Parathyroid adenoma (tissue), 2 donors: ENCODE measurements at regions not wholly inside any gene's neighbourhood (a gene's known extent, or its start where the extent isn't known, plus 50 kb on each side); places are given as distances from the start of the nearest gene placed in this dataset.

Source experiments
- H2AFZ ChIP-seq: fragments of 300-600 bp; sonication (generic); one replicate; pipeline ENCODE4 v1.7.0; 2017; ENCODE audit warnings: antibody characterized with exemption, mild to moderate bottlenecking
- H3K27ac ChIP-seq: fragments of 300-600 bp; sonication (generic); one replicate; pipeline ENCODE4 v1.7.0; 2017
- H3K27me3 ChIP-seq: fragments of 300-600 bp; sonication (generic); one replicate; pipeline ENCODE4 v1.7.0; 2017; ENCODE audit warnings: low read length; ENCODE audit not compliant: control insufficient read depth, insufficient read depth
- H3K36me3 ChIP-seq: fragments of 300-600 bp; sonication (generic); one replicate; pipeline ENCODE4 v1.7.0; 2017; ENCODE audit warnings: low read length; ENCODE audit not compliant: control insufficient read depth, insufficient read depth
- H3K4me1 ChIP-seq: fragments of 300-600 bp; sonication (generic); one replicate; pipeline ENCODE4 v1.7.0; 2017; ENCODE audit warnings: control low read depth
- H3K4me2 ChIP-seq: fragments of 300-600 bp; sonication (generic); one replicate; pipeline ENCODE4 v1.7.0; 2017; ENCODE audit warnings: low read length
- H3K4me3 ChIP-seq: fragments of 300-600 bp; sonication (generic); one replicate; pipeline ENCODE4 v1.7.0; 2017; ENCODE audit warnings: low read depth, low read length
- H3K79me2 ChIP-seq: fragments of 300-600 bp; sonication (generic); one replicate; pipeline ENCODE4 v1.7.0; 2017; ENCODE audit warnings: control low read depth
- H3K9ac ChIP-seq: fragments of 300-600 bp; sonication (generic); one replicate; pipeline ENCODE4 v1.7.0; 2017; ENCODE audit warnings: mild to moderate bottlenecking
- H3K9me3 ChIP-seq: fragments of 300-600 bp; sonication (generic); one replicate; pipeline ENCODE4 v1.7.0; 2017; ENCODE audit warnings: low read length; ENCODE audit not compliant: control insufficient read depth
- TF ChIP-seq, protein P1 (sequence below): fragments of 300-600 bp; sonication (generic); IDR thresholded peaks from one replicate; pipeline ENCODE4 v1.7.0; 2017; ENCODE audit warnings: antibody characterized with exemption, mild to moderate bottlenecking
- donor health status: primary hyperparathyroidism.

DNA sequence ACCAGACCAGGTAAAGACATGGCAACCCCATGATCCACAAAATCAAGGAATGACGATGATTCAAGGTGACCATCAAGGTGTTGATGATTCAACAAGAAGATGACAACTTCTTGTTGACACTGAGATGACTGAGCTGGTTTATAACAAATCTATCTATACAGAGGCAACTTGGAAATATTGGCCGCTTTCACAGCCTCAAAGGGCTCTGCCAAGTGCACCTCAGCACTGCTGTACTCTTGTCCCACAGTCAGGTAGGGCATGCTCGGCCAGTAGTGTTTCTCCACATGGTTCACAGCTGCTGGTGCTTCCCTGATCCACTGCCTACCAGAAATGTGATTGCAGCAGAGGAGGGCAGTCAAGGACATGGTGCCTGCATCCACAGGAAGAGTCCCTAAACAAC is 125.2 kb upstream of the SYT6 start:
- H3K27me3 ChIP-seq: no peaks in the 10 kb centered on the region
- H3K79me2 ChIP-seq: no peaks in the 10 kb centered on the region
- no peak overlapping the region for H3K4me3 ChIP-seq
- no peaks in the 10 kb centered on the region for H3K9me3 ChIP-seq
- no peak overlapping the region for H3K27ac ChIP-seq
- no peak overlapping the region for H3K9ac ChIP-seq
- TF ChIP-seq, protein P1, sequence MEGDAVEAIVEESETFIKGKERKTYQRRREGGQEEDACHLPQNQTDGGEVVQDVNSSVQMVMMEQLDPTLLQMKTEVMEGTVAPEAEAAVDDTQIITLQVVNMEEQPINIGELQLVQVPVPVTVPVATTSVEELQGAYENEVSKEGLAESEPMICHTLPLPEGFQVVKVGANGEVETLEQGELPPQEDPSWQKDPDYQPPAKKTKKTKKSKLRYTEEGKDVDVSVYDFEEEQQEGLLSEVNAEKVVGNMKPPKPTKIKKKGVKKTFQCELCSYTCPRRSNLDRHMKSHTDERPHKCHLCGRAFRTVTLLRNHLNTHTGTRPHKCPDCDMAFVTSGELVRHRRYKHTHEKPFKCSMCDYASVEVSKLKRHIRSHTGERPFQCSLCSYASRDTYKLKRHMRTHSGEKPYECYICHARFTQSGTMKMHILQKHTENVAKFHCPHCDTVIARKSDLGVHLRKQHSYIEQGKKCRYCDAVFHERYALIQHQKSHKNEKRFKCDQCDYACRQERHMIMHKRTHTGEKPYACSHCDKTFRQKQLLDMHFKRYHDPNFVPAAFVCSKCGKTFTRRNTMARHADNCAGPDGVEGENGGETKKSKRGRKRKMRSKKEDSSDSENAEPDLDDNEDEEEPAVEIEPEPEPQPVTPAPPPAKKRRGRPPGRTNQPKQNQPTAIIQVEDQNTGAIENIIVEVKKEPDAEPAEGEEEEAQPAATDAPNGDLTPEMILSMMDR: no peak
- no peak overlapping the region for H2AFZ ChIP-seq
- no peaks in the 10 kb centered on the region for H3K4me1 ChIP-seq
- H3K4me2 ChIP-seq: no peak overlapping the region
- H3K36me3 ChIP-seq: no peaks in the 10 kb centered on the region

DNA sequence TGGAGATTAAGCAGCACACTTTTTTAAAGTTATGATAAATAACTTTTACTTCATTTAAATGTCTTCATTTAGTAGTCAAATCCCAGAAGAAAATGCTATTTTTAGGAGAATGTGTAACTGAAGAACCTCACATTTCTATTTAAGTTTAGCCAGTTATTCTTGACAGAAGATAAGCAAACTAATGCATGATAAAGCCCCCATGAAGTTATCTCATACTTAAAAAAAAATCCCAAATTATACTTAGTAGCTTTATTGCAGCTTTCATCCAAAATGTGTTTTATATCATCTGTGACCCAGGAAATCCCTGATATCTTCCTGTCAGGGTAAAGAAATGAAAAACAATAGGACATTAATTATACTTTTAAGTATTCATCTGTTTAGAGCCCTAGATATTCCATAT is 124.8 kb upstream of the SYT6 start:
- Histone ChIP-seq H3K79me2 (no peaks in the 10 kb centered on the region), H2AFZ (no peak overlapping the region), H3K36me3 (no peaks in the 10 kb centered on the region), H3K9ac (no peak overlapping the region), H3K27me3 (no peaks in the 10 kb centered on the region), H3K27ac (no peak overlapping the region), H3K9me3 (no peaks in the 10 kb centered on the region), H3K4me2 (no peak overlapping the region), H3K4me1 (no peaks in the 10 kb centered on the region), H3K4me3 (no peak overlapping the region)
- TF ChIP-seq, protein P1: no peak

DNA sequence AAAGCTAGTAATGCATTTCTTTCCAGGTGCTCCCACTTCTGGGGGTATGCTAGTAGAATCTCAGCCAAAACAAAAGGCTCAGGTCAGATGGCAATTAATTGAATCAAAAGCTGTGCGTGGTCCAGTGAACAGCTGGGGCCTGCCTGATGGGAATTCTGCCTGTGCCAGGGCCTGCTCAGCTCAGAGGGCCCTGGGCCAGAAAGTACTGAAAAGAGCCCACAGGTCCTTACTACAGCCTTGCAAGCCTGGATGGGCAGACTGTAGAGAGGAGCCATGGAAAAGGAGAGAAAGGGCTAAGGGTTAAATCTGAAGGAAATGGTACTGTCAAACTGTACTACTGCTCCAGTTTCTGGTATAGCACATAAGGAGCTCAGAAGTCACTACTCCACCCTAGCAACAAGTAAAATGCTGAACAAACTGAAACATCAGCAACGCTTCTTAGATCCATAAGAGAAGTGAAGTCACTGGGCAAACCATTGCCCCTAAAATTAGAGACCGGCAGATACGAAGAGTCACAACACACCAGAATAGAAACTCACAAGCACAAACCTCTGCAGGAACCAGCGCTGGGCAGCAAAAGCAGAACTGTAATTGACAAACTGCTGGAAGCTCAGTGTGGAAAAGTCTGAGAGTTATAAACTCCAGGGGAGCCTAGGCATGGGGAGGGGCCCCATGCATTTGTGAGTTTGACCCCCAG is 121.1 kb upstream of the SYT6 start:
- TF ChIP-seq, protein P1: no peak
- Histone ChIP-seq H3K4me2 (no peak overlapping the region), H3K9me3 (no peaks in the 10 kb centered on the region), H3K27me3 (no peaks in the 10 kb centered on the region), H2AFZ (no peak overlapping the region), H3K36me3 (no peaks in the 10 kb centered on the region), H3K9ac (no peak overlapping the region), H3K4me1 (no peaks in the 10 kb centered on the region), H3K27ac (no peak overlapping the region), H3K79me2 (no peaks in the 10 kb centered on the region), H3K4me3 (no peak overlapping the region)

DNA sequence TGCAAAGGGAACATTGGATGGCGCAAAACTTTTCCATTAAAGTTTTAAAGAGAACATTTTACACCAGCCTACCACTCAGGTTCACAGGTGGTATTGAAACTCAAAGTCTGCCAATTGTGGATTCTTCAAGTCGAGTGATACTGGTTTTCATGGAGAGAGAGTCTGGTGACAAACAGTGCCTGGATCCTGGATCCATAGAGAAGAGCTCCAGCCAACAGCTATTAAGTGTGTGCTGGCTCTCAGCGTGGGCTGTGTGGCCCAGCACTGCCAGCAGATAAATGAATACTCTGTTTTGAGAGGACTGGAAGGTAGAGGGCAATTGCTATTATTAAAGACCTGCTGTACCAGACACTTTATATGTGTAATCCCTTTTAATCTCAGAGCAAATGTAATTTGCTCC is 118.9 kb upstream of the SYT6 start:
- Histone ChIP-seq H3K9me3 (no peaks in the 10 kb centered on the region), H3K4me1 (no peaks in the 10 kb centered on the region), H3K4me3 (no peak overlapping the region), H3K27me3 (no peaks in the 10 kb centered on the region), H3K36me3 (no peaks in the 10 kb centered on the region), H3K27ac (no peak overlapping the region), H3K4me2 (no peak overlapping the region), H2AFZ (no peak overlapping the region), H3K9ac (no peak overlapping the region), H3K79me2 (no peaks in the 10 kb centered on the region)
- TF ChIP-seq, protein P1: no peak

DNA sequence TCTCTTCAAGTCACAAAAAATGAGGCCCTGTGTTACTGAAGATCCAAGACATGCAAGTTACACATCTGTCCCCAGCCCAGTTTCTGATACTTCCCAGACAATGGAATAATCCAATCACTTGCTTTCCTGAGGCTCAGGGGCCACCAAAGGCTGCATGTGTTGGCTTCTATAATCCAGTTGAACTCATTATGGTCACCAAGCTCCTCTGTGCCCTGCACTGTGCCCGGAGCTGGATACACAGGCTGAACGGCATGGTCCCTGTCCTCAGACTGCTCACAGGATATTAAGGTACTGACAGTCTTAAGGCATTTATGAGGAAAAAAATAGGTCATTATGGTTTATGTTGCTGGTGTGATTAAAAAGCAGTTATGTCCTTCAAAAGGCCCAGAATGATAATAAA is 117.0 kb upstream of the SYT6 start:
- TF ChIP-seq, protein P1: no peak
- no peaks in the 10 kb centered on the region for H3K4me1 ChIP-seq
- H3K36me3 ChIP-seq: no peaks in the 10 kb centered on the region
- no peak overlapping the region for H2AFZ ChIP-seq
- H3K27ac ChIP-seq: no peak overlapping the region
- no peaks in the 10 kb centered on the region for H3K9me3 ChIP-seq
- no peak overlapping the region for H3K4me2 ChIP-seq
- H3K27me3 ChIP-seq: no peaks in the 10 kb centered on the region
- H3K9ac ChIP-seq: no peak overlapping the region
- no peaks in the 10 kb centered on the region for H3K79me2 ChIP-seq
- no peak overlapping the region for H3K4me3 ChIP-seq
